ENCODE measurements at regions not wholly inside any gene's neighbourhood (a gene's known extent, or its start where the extent isn't known, plus 50 kb on each side); places are given as distances from the start of the nearest gene placed in this dataset.

GRCh38 chr14:84490081-84490480 lies 1039.9 kb upstream of the FLRT2 start:
- TF ChIP-seq REST (IDR thresholded peaks at IDR 0.05; ENCODE audit: insufficient read depth in 1 of 2, low read depth in 2 of 2, low read length in 2 of 2) (no peak), POLR2AphosphoS5 (IDR thresholded peaks at IDR 0.05; ENCODE audit: low read depth, low read length) (no peak)
